Astrocyte (in vitro differentiated cells and primary cell): ENCODE measurements at regions not wholly inside any gene's neighbourhood (a gene's known extent, or its start where the extent isn't known, plus 50 kb on each side); places are given as distances from the start of the nearest gene placed in this dataset.
A peak's percentile ranks its signal among the peaks of the same experiment; 100 is the strongest.

ENCODE experiments used
- DNase-seq: peaks from one replicate; pipeline ENCODE4 v3.0.0-alpha.2; 2010; ENCODE audit warnings: low read depth
- FAIRE-seq: peaks from 2 replicates; lab custom pipeline; 2011; peaks lifted over from hg19 to GRCh38; lab: Jason Lieb, UNC
- H2AFZ ChIP-seq: 2 replicates; pipeline ENCODE4 v1.6.0; 2012; ENCODE audit warnings: low read depth, low read length, inconsistent platforms
- H3K27ac ChIP-seq: 2 replicates; pipeline ENCODE4 v1.5.1; 2011; ENCODE audit warnings: low read depth, low read length, inconsistent platforms
- H3K27me3 ChIP-seq: 2 replicates; pipeline ENCODE4 v1.6.0; 2011; ENCODE audit warnings: low read length, inconsistent platforms; ENCODE audit not compliant: insufficient read depth
- H3K36me3 ChIP-seq: 2 replicates; pipeline ENCODE4 v1.5.1; 2011; ENCODE audit warnings: low read length, inconsistent platforms; ENCODE audit not compliant: insufficient read depth
- H3K4me1 ChIP-seq: 2 replicates; pipeline ENCODE4 v1.5.1; 2011; ENCODE audit warnings: low read length, inconsistent platforms; ENCODE audit not compliant: insufficient read depth
- H3K4me2 ChIP-seq: 2 replicates; pipeline ENCODE4 v1.6.0; 2012; ENCODE audit warnings: low read length, inconsistent platforms
- H3K4me3 ChIP-seq: 2 replicates; pipeline ENCODE4 v1.5.1; 2011; ENCODE audit warnings: low read depth, mild to moderate bottlenecking, low read length, inconsistent platforms; ENCODE audit not compliant: insufficient read depth
- H3K79me2 ChIP-seq: 2 replicates; pipeline ENCODE4 v1.6.0; 2012; ENCODE audit warnings: mild to moderate bottlenecking, low read length, inconsistent platforms; ENCODE audit not compliant: insufficient read depth
- H3K9ac ChIP-seq: 2 replicates; pipeline ENCODE4 v1.6.0; 2012; ENCODE audit warnings: mild to moderate bottlenecking, low read length, inconsistent platforms
- H3K9me3 ChIP-seq: 2 replicates; pipeline ENCODE4 v1.5.1; 2012; ENCODE audit warnings: low read depth, mild to moderate bottlenecking, low read length, inconsistent platforms; ENCODE audit not compliant: insufficient read depth
- H4K20me1 ChIP-seq: 2 replicates; pipeline ENCODE4 v1.6.0; 2012; ENCODE audit warnings: low read length, inconsistent platforms; ENCODE audit not compliant: insufficient read depth
- H3K27ac Mint-ChIP-seq: one replicate; pipeline ENCODE4 v1.8.0; 2021; ENCODE audit warnings: mild to moderate bottlenecking, mixed read lengths; ENCODE audit not compliant: unreplicated experiment
- H3K27me3 Mint-ChIP-seq: one replicate; pipeline ENCODE4 v1.8.0; 2021; ENCODE audit warnings: low read depth, mixed read lengths; ENCODE audit not compliant: unreplicated experiment
- H3K36me3 Mint-ChIP-seq: one replicate; pipeline ENCODE4 v1.8.0; 2021; ENCODE audit warnings: low read depth, mixed read lengths; ENCODE audit not compliant: unreplicated experiment
- H3K4me1 Mint-ChIP-seq: one replicate; pipeline ENCODE4 v1.8.0; 2021; ENCODE audit warnings: low read depth, mixed read lengths; ENCODE audit not compliant: unreplicated experiment
- H3K4me3 Mint-ChIP-seq: one replicate; pipeline ENCODE4 v1.8.0; 2021; ENCODE audit warnings: mild to moderate bottlenecking, moderate library complexity, mixed read lengths; ENCODE audit not compliant: unreplicated experiment
- H3K9me3 Mint-ChIP-seq: one replicate; pipeline ENCODE4 v1.8.0; 2021; ENCODE audit warnings: mild to moderate bottlenecking, mixed read lengths; ENCODE audit not compliant: unreplicated experiment
- EZH2 ChIP-seq: IDR thresholded peaks from 2 replicates; pipeline ENCODE4 v1.6.1; 2012; ENCODE audit warnings: mild to moderate bottlenecking, low read length, inconsistent platforms; ENCODE audit not compliant: insufficient read depth
- TF ChIP-seq, protein P1 (sequence below): IDR thresholded peaks from 2 replicates; pipeline ENCODE4 v1.5.1; 2011; ENCODE audit warnings: low read depth, mild to moderate bottlenecking, inconsistent platforms, low read length, moderate library complexity; ENCODE audit not compliant: insufficient read depth

DNA sequence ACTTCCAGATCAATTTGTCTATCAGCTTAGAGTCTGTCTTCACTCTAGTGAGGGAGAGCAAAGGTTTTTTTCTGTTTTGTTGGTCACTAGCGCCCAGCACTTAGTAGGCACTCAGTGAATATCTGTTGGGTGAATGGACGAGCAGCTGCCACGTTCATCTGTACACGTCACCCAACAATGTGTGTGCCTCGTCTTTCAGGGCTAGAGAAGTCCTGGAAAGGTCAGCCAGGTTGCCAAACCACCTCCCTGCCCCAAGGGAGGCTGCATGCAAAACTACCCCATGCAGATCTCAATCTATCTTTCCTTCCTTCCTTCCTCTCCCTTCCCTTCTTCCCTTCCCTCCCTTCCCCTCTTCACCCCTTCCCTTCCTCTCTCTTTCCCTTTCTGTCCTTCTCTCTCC is 340.9 kb downstream of the SOX9 start:
- H3K9me3 Mint-ChIP-seq: peaks cover 2% of the 10 kb centered on the region

DNA sequence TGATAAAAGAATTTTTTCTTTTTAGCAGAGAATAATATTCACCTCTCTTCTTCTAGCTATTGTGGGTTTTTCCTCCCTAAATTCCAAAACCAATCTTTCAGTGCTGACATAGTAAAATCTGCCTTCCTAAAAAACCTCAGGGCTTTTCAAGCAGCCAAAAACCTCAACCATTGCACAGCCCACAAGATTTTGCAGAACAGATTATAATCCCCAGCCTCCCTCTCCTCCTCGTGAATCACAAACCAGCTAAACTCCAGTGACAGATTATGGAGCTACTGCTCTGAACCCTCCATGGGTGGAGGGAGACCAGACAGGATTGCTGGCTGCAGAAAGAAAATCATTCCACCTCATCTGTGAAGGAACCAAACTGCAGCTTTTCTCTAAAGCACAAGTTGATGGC is 341.6 kb downstream of the SOX9 start:
- Histone ChIP-seq H3K4me2 (no peak overlapping the region), H3K27ac (no peak overlapping the region), H3K9me3 (no peaks in the 10 kb centered on the region), H4K20me1 (peaks cover 84% of the 10 kb centered on the region), H3K79me2 (peaks cover 88% of the 10 kb centered on the region), H2AFZ (no peak overlapping the region), H3K4me3 (no peak overlapping the region), H3K36me3 (no peaks in the 10 kb centered on the region), H3K9ac (no peak overlapping the region), H3K4me1 (peaks cover 24% of the 10 kb centered on the region), H3K27me3 (no peaks in the 10 kb centered on the region)
- H3K9me3 Mint-ChIP-seq: peaks cover 2% of the 10 kb centered on the region
- no peaks in the 10 kb centered on the region for H3K27me3 Mint-ChIP-seq
- H3K4me3 Mint-ChIP-seq: no peak overlapping the region
- H3K27ac Mint-ChIP-seq: peak overlapping the region; percentile 84
- TF ChIP-seq EZH2: no peak
- TF ChIP-seq, protein P1, sequence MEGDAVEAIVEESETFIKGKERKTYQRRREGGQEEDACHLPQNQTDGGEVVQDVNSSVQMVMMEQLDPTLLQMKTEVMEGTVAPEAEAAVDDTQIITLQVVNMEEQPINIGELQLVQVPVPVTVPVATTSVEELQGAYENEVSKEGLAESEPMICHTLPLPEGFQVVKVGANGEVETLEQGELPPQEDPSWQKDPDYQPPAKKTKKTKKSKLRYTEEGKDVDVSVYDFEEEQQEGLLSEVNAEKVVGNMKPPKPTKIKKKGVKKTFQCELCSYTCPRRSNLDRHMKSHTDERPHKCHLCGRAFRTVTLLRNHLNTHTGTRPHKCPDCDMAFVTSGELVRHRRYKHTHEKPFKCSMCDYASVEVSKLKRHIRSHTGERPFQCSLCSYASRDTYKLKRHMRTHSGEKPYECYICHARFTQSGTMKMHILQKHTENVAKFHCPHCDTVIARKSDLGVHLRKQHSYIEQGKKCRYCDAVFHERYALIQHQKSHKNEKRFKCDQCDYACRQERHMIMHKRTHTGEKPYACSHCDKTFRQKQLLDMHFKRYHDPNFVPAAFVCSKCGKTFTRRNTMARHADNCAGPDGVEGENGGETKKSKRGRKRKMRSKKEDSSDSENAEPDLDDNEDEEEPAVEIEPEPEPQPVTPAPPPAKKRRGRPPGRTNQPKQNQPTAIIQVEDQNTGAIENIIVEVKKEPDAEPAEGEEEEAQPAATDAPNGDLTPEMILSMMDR: no peak
- DNase-seq (peak; percentile 54), FAIRE-seq (no peak)
- peaks cover 4% of the 10 kb centered on the region for H3K36me3 Mint-ChIP-seq
- H3K4me1 Mint-ChIP-seq: peaks cover 42% of the 10 kb centered on the region

More for the DNA sequence above, 340.9 kb downstream of the SOX9 start:
- no peaks in the 10 kb centered on the region for H3K36me3 ChIP-seq
- TF ChIP-seq, protein P1: no peak
- no peak for TF ChIP-seq EZH2
- no peak for FAIRE-seq
- H3K9ac ChIP-seq: no peak overlapping the region
- H4K20me1 ChIP-seq: peaks cover 80% of the 10 kb centered on the region
- no peak overlapping the region for H3K4me3 Mint-ChIP-seq
- no peak overlapping the region for H3K4me2 ChIP-seq
- H3K79me2 ChIP-seq: peaks cover 87% of the 10 kb centered on the region
- H3K27ac Mint-ChIP-seq: peak overlapping the region; percentile 84
- no peak overlapping the region for H2AFZ ChIP-seq
- H3K4me3 ChIP-seq: no peak overlapping the region
- DNase-seq: no peak
- no peaks in the 10 kb centered on the region for H3K27me3 ChIP-seq
- no peak overlapping the region for H3K27ac ChIP-seq
- no peaks in the 10 kb centered on the region for H3K27me3 Mint-ChIP-seq
- H3K36me3 Mint-ChIP-seq: peaks cover 4% of the 10 kb centered on the region
- peaks cover 24% of the 10 kb centered on the region for H3K4me1 ChIP-seq
- H3K4me1 Mint-ChIP-seq: peaks cover 43% of the 10 kb centered on the region
- H3K9me3 ChIP-seq: no peaks in the 10 kb centered on the region

DNA sequence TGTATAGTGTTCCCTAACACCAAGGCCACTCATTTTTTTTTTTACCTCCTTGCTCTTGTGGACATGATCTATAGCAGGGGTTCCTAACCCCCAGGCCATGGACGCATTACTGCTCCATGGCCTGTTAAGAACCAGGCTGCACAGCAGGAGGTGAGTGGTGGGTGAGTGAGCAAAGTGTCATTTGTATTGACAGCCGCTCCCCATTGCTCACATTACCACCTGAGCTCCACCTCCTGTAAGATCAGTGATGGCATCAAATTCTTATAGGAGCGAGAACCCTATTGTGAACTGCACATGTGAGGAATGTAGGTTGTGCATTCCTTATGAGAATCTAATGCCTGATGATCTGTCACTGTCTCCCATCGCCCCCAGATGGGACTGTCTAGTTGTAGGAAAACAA is 342.0 kb downstream of the SOX9 start:
- Mint-ChIP-seq H3K4me3 (no peak overlapping the region), H3K27me3 (no peaks in the 10 kb centered on the region), H3K27ac (no peak overlapping the region), H3K9me3 (peaks cover 2% of the 10 kb centered on the region), H3K4me1 (peaks cover 42% of the 10 kb centered on the region), H3K36me3 (peaks cover 4% of the 10 kb centered on the region)
- peaks cover 88% of the 10 kb centered on the region for H3K79me2 ChIP-seq
- TF ChIP-seq EZH2: no peak
- TF ChIP-seq, protein P1: no peak
- no peak overlapping the region for H3K4me2 ChIP-seq
- peaks cover 27% of the 10 kb centered on the region for H3K4me1 ChIP-seq
- peaks cover 84% of the 10 kb centered on the region for H4K20me1 ChIP-seq
- H3K36me3 ChIP-seq: no peaks in the 10 kb centered on the region
- no peak overlapping the region for H3K4me3 ChIP-seq
- no peak overlapping the region for H2AFZ ChIP-seq
- FAIRE-seq: no peak
- no peak overlapping the region for H3K27ac ChIP-seq
- no peak overlapping the region for H3K9ac ChIP-seq
- DNase-seq: no peak
- H3K9me3 ChIP-seq: no peaks in the 10 kb centered on the region
- no peaks in the 10 kb centered on the region for H3K27me3 ChIP-seq
